Activated gamma-delta T cell treated with Interleukin-2 at 50 U/mL for 16 hours (primary cell): ENCODE measurements at regions not wholly inside any gene's neighbourhood (a gene's known extent, or its start where the extent isn't known, plus 50 kb on each side); places are given as distances from the start of the nearest gene placed in this dataset.
"Not testable (repeated sequence)": the region's sequence is repeated elsewhere in the genome, so short reads cannot be mapped to it uniquely, and the experiment has no call there.

ENCODE experiments used
- DNase-seq: peaks from one replicate; pipeline ENCODE4 v3.0.0-alpha.2; 2020

DNA sequence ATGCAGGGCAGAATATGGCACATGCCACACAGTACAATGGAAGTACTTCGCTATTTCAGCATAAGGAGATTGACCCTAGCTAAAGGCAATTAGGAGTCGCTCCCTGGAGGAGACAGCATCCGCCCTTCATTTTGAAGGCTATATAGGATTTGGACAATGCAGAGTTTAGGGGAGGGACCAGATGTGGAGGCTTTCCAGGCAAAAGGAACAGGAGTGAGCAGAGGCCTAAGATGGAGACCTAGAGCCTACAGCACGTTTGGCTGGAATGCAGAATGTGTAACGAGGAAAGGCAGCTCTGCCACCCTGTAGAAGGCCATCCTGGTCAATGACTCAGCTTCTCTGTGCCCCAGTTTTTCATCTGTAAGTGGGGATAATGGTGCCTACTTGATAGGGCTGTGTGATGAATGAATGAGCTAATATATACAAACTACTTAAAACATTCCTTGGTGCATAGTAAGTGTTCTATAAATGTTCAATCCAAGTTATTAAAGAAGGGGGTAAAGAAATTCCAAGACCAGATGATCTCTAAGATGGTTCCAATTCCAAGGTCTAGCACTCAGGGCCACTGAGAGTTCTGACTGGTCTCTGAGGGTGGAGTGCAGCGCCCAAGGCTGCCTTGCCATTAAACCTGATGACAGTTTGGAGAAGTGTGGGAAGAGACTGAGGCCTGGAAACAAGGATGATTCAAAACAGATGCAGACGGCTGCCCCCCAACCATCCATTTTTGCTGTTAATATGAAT, 54.3 kb upstream of the FRMD6 start:
- no peak for DNase-seq

DNA sequence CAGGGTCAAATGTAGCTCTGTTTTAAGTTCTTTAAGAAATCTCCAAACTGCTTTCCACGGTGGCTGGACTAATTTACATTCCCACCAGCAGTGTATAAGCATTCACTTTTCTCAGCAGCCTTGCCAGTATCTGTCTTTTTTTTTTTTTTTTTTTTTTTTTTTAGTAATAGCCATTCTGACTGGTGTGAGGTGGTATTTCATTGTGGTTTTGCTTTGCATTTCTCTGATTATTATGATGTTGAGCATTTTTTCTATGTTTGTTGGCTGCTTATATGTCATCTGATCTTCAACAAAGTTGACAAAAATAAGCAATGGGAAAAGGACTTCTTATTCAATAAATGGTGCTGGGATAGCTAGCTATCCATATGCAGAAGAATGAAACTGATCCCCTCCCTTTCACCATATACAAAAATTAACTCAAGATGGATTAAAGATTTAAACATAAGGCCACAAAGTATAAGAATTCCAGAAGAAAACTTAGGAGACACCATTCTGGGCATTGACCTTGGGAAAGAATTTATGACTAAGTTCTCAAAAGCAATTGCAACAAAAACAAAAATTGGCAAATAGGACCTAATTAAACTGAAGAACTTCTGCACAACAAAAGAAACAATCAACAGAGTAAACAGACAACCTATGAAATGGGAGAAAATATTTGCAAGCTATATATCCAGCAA, 52.6 kb upstream of the FRMD6 start:
- DNase-seq, result not testable (repeated sequence)

DNA sequence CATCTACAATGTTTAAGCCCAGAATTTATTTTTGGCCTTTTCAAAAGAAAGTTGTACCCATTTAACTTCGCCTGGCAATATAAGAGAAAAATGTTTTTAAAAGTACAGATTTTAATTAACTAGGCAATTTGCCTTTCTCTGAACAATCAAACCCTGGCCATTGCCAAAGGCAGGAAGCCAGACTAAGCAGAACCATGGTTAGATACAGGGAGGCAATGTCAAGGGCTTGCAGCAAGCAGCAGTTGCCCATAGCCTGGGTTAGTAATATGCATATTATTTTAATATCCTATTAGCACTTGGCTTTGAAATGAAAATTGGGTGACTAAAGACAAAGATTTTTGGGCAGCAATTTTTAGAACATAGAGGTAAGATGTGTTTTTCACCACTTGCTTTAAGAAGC, 51.1 kb upstream of the FRMD6 start:
- DNase-seq, result no peak
